LNCaP clone FGC (cell line): ENCODE measurements at regions not wholly inside any gene's neighbourhood (a gene's known extent, or its start where the extent isn't known, plus 50 kb on each side); places are given as distances from the start of the nearest gene placed in this dataset.
"Not testable (repeated sequence)": the region's sequence is repeated elsewhere in the genome, so short reads cannot be mapped to it uniquely, and the experiment has no call there.

ENCODE experiments used
- DNase-seq: peaks from one replicate; pipeline ENCODE4 v3.0.0-alpha.2; 2011; ENCODE audit warnings: low read depth
- H3K4me3 ChIP-seq: 2 replicates; pipeline ENCODE4 v1.5.1; 2011; ENCODE audit warnings: mild to moderate bottlenecking, low read depth, low read length, control low read depth
- TF ChIP-seq, protein P1 (sequence below): IDR thresholded peaks from 2 replicates; pipeline ENCODE4 v1.5.1; 2012; ENCODE audit warnings: mild to moderate bottlenecking; ENCODE audit not compliant: control insufficient read depth, insufficient read depth; ENCODE audit errors: extremely low read depth

DNA sequence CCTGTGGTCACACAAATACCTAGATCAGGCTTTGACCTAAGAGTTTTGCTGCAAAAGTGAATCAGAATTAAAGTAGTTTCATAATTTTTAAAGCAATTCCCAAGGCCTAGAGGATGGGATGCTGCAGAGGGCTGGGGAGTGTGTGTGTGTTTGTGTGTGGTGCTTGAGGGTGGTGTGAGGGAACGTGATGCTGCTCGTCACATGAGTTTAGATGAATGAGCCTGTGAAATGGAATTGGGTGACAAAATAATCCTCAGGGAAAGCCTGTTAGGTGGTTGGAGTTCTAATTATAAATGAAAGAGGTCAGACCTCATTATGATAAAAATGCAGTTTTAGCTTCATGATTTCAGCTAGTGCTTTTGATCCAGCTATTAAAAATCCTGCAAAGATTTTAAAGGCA lies 87.5 kb upstream of the TMEM170B start:
- H3K4me3 ChIP-seq = no peak overlapping the region
- TF ChIP-seq, protein P1, sequence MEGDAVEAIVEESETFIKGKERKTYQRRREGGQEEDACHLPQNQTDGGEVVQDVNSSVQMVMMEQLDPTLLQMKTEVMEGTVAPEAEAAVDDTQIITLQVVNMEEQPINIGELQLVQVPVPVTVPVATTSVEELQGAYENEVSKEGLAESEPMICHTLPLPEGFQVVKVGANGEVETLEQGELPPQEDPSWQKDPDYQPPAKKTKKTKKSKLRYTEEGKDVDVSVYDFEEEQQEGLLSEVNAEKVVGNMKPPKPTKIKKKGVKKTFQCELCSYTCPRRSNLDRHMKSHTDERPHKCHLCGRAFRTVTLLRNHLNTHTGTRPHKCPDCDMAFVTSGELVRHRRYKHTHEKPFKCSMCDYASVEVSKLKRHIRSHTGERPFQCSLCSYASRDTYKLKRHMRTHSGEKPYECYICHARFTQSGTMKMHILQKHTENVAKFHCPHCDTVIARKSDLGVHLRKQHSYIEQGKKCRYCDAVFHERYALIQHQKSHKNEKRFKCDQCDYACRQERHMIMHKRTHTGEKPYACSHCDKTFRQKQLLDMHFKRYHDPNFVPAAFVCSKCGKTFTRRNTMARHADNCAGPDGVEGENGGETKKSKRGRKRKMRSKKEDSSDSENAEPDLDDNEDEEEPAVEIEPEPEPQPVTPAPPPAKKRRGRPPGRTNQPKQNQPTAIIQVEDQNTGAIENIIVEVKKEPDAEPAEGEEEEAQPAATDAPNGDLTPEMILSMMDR = no peak
- DNase-seq = no peak

DNA sequence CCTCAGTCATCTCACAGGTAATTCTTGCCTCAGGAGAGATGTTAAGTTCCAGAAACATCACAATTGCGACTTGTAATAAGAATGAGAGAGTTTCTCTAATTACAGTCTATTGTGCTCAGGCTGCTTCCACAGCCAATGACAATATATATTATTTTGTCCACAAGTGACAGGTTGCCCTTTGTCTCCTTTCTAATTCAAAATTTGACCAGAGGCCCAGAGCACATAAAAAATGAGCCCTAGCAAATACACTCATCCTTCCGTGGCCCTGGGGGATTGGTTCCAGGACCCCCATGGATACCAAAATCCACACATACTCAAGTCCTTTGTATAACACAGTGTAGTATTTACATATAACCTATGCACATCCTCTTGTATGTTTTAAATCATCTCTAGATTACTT lies 88.1 kb upstream of the TMEM170B start:
- TF ChIP-seq, protein P1 = no peak
- DNase-seq = no peak
- H3K4me3 ChIP-seq = no peak overlapping the region

DNA sequence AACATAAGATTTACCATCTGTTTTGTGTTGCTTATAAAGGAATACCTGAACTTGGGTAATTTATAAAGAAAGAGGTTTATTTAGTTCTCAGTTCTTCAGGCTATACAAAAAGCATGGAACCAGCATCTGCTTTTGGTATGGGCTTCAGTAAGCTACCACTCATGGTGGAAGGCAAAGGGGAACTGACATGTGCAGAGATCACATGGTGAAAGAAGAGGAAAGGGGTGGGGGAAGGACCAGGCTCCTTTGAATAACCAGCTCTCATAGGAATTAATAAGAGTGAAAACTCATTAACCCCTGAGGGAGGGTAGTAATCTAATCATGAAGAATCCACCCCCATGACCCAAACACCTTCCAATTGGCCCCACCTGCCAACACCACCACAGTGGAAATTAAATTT lies 89.5 kb upstream of the TMEM170B start:
- TF ChIP-seq, protein P1 = no peak
- DNase-seq = no peak
- H3K4me3 ChIP-seq = no peak overlapping the region

DNA sequence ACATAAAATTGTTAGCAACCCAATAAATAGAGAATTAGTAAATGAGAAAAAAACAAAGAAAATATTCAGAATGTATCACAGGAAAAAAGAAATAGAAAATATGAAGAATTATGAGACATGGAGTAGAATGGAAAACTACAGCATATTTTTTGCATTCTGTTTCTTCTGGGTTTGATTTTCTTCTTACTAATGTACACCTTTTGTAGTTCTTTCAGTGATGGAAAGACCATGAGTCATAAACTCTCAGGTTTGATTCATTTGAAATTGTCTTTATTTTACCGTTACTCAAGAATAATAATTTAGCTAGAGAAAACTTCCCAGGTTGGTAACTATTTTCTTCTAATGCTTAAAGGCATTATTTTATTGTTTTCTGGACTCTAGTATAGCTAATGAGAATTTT lies 90.3 kb upstream of the TMEM170B start:
- no peak for DNase-seq
- no peak overlapping the region for H3K4me3 ChIP-seq
- TF ChIP-seq, protein P1 = no peak

DNA sequence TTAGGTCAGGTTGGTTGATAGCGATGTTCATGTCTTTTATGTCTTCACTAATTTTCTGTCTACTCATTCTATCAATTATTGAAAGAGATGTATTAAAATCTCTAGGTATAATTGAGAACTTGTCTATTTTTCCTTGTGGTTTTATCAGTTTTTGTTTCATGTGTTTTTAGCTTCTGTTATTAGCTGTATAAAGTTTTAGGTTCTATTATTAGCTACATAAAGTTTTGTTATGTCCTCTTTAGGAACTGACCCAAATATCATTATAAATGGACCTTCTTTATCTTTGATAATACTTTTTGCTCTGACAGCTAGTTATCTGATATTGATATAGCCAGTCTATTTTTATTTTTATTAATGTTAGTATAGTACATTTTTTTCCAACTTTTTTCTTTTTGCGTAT lies 92.4 kb upstream of the TMEM170B start:
- TF ChIP-seq, protein P1 = no peak
- no peak overlapping the region for H3K4me3 ChIP-seq
- DNase-seq = no peak

DNA sequence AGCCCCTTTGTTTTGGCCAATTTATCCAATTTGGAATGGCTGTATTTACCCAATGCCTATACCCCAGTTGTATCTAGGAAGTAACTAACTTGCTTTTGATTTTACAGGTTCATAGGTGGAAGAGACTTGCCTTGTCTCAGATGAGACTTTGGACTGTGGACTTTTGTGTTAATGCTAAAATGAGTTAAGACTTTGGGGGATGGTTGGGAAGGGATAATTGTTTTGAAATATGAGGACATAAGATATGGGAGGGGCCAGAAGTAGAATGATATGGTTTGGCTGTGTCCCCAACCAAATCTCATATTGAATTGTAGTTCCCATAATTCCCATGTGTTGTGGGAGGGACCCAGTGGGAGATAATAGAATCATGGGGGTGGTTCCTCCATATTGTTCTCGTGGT lies 94.4 kb upstream of the TMEM170B start:
- H3K4me3 ChIP-seq, DNase-seq: not testable (repeated sequence)

DNA sequence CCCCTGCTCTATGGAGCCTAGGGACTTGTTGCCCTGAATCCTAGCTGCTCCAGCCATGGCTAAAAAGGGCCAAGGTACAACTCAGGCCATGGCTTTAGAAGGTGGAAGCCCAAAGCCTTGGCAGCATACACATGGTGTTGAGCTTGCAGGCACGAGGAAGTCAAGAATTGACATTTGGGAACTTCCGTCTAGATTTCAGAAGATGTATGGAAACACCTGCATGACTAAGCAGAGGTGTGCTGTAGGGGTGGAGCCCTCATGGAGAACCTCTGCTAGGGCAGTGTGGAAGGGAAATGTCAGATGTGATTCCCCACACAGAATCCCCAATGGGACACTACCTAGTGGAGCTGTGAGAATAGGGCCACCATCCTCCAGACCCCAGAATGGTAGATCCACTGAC lies 95.1 kb upstream of the TMEM170B start:
- H3K4me3 ChIP-seq = no peak overlapping the region
- TF ChIP-seq, protein P1 = no peak
- no peak for DNase-seq

DNA sequence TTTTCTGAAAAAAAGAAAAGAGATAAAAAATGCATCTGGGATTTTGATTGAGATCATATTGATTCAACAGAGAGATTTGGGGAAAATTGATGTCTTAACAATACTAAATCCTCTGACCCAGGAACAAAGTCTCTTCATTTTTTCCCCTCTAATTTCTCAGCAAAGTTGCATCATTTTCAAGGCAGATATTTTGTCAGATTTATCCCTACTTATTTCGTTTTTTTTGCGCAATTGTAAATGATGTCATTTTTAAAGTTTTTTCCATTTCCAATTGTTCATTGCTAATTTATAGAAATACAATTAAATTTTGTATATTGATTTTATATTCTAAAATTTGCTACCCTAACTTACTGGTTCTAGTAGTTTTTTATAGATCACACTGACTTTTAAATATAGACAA lies 97.7 kb upstream of the TMEM170B start:
- DNase-seq = no peak
- TF ChIP-seq, protein P1 = no peak
- H3K4me3 ChIP-seq = no peak overlapping the region
